ENCODE measurements at regions not wholly inside any gene's neighbourhood (a gene's known extent, or its start where the extent isn't known, plus 50 kb on each side); places are given as distances from the start of the nearest gene placed in this dataset.

- TF ChIP-seq FOSB (CRISPR knock-in tag; IDR thresholded peaks at IDR 0.05) = no peak
- TF ChIP-seq CTCF (IDR thresholded peaks at IDR 0.05) = no peak
- no peak for TF ChIP-seq CBX2 (IDR thresholded peaks at IDR 0.05; ENCODE audit: borderline replicate concordance, low read depth)
These were observed 135.7 kb upstream of the XYLT1 start for GRCh38 chr16:17606460-17606859.
